ENCODE measurements at regions not wholly inside any gene's neighbourhood (a gene's known extent, or its start where the extent isn't known, plus 50 kb on each side); places are given as distances from the start of the nearest gene placed in this dataset.

- no peak for TF ChIP-seq EZH2 (IDR thresholded peaks at IDR 0.05; ENCODE audit: insufficient read depth, low read length)
- TF ChIP-seq, protein P1, sequence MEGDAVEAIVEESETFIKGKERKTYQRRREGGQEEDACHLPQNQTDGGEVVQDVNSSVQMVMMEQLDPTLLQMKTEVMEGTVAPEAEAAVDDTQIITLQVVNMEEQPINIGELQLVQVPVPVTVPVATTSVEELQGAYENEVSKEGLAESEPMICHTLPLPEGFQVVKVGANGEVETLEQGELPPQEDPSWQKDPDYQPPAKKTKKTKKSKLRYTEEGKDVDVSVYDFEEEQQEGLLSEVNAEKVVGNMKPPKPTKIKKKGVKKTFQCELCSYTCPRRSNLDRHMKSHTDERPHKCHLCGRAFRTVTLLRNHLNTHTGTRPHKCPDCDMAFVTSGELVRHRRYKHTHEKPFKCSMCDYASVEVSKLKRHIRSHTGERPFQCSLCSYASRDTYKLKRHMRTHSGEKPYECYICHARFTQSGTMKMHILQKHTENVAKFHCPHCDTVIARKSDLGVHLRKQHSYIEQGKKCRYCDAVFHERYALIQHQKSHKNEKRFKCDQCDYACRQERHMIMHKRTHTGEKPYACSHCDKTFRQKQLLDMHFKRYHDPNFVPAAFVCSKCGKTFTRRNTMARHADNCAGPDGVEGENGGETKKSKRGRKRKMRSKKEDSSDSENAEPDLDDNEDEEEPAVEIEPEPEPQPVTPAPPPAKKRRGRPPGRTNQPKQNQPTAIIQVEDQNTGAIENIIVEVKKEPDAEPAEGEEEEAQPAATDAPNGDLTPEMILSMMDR (IDR thresholded peaks at IDR 0.05; ENCODE audit: insufficient read depth, low read depth, low read length): no peak
These were observed 138.6 kb downstream of the ERMARD start for GRCh38 chr6:169890049-169890448.

All from astrocyte (in vitro differentiated cells and primary cell).